Upper lobe of left lung (tissue), 6 donors: ENCODE measurements at regions not wholly inside any gene's neighbourhood (a gene's known extent, or its start where the extent isn't known, plus 50 kb on each side); places are given as distances from the start of the nearest gene placed in this dataset.

ENCODE experiments used
- ATAC-seq, 2 donors: fragments of 200-7000 bp; cut with Tn5 transposase; one replicate each; pipeline ENCODE4 v1.9.1; 2022; ENCODE audit warnings: mild to moderate bottlenecking in 2 of 2, moderate library complexity in 2 of 2; ENCODE audit not compliant: low FRiP score in 2 of 2
- DNase-seq, 2 donors: peaks; one replicate each; pipeline ENCODE4 v3.0.0-alpha.2; 2019 to 2020
- H3K27ac ChIP-seq, 4 donors: fragments of 200-600 bp; sonication (generic); one replicate each; pipeline ENCODE4 v1.5.1; 2016 to 2019
- H3K27me3 ChIP-seq, 4 donors: fragments of 200-600 bp; sonication (generic); one replicate each; pipeline ENCODE4 v1.5.1; 2017 to 2019
- H3K36me3 ChIP-seq, 4 donors: fragments of 200-600 bp; sonication (generic); one replicate each; pipeline ENCODE4 v1.5.1; 2016 to 2019
- H3K4me1 ChIP-seq, 4 donors: fragments of 200-600 bp; sonication (generic); one replicate each; pipeline ENCODE4 v1.5.1; 2018 to 2019
- H3K4me3 ChIP-seq, 4 donors: fragments of 200-600 bp; sonication (generic); one replicate each; pipeline ENCODE4 v1.5.1; 2017 to 2019; ENCODE audit warnings: mild to moderate bottlenecking in 2 of 4, moderate library complexity in 1 of 4
- H3K9me3 ChIP-seq, 4 donors: fragments of 200-600 bp; sonication (generic); one replicate each; pipeline ENCODE4 v1.5.1; 2018 to 2019
- EP300 ChIP-seq, 4 donors: sonication (generic); formaldehyde crosslinking; IDR thresholded peaks; one replicate each; pipeline ENCODE4 v1.5.1; 2017; ENCODE audit warnings: antibody characterized with exemption in 4 of 4, control low read depth in 2 of 4
- POLR2A ChIP-seq, 4 donors: fragments of 450-650 bp; IDR thresholded peaks; one replicate each; pipeline ENCODE4 v1.5.1; 2016 to 2017; ENCODE audit warnings: antibody characterized with exemption in 4 of 4, mild to moderate bottlenecking in 2 of 4
- POLR2AphosphoS5 ChIP-seq, 2 donors: sonication (generic); formaldehyde crosslinking; IDR thresholded peaks; one replicate each; pipeline ENCODE4 v1.5.1; 2017; ENCODE audit warnings: antibody characterized with exemption in 2 of 2
- WGBS, 2 donors: methylation state at CpG; one replicate each; pipeline ENCODE4 v1.1.5; 2017 to 2018; 5-methylcytosine and 5-hydroxymethylcytosine counted together
- TF ChIP-seq, protein P1 (sequence below), 6 experiments: fragments of 450-650 bp in 4 of 6; fragments of 200-600 bp in 2 of 6; sonication (generic) in 2 of 6; IDR thresholded peaks; one replicate each; pipeline ENCODE4 v1.5.1; 2016 to 2019; ENCODE audit warnings: antibody characterized with exemption in 6 of 6
- donor health status: DM: no; HTN: no; CAD: no; lungs with moderate emphysema.
- donor health status: DM: no; HTN: yes; CAD: no; lungs with severe emphysema.

DNA sequence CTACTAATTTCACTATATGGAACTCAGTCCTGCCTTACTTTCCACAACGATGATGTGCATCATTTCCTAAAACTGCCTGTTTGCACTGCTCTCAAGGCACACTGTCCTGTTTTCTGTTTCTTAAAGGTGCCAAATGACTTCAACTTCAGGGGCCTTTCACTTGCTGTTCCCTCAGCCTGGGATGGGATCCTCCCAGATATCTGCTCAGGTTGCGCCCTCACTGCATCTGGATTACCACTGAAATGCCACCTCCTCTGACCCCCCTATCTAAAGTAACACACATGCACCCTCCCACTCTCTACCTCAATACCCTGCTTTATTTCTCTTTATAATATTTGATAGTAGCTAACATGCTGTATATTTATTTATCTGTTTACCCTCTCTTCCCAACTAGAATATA lies 123.8 kb upstream of the CMC1 start:
- no peak for DNase-seq
- Histone ChIP-seq H3K36me3 (no peaks in the 10 kb centered on the region), H3K27ac (no peak overlapping the region), H3K4me1 (no peaks in the 10 kb centered on the region), H3K9me3 (no peaks in the 10 kb centered on the region), H3K27me3 (no peaks in the 10 kb centered on the region), H3K4me3 (no peak overlapping the region)
- WGBS, 2 donors, result 92 to 97% methylated on average over 2 of the region's 2 CpGs
- TF ChIP-seq, protein P1, sequence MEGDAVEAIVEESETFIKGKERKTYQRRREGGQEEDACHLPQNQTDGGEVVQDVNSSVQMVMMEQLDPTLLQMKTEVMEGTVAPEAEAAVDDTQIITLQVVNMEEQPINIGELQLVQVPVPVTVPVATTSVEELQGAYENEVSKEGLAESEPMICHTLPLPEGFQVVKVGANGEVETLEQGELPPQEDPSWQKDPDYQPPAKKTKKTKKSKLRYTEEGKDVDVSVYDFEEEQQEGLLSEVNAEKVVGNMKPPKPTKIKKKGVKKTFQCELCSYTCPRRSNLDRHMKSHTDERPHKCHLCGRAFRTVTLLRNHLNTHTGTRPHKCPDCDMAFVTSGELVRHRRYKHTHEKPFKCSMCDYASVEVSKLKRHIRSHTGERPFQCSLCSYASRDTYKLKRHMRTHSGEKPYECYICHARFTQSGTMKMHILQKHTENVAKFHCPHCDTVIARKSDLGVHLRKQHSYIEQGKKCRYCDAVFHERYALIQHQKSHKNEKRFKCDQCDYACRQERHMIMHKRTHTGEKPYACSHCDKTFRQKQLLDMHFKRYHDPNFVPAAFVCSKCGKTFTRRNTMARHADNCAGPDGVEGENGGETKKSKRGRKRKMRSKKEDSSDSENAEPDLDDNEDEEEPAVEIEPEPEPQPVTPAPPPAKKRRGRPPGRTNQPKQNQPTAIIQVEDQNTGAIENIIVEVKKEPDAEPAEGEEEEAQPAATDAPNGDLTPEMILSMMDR (IDR thresholded peaks at IDR 0.05), result no peak
- TF ChIP-seq POLR2AphosphoS5 (IDR thresholded peaks at IDR 0.05), result no peak
- no peak for TF ChIP-seq POLR2A (IDR thresholded peaks at IDR 0.05)
- no peak for TF ChIP-seq EP300 (IDR thresholded peaks at IDR 0.05)
- no peak for ATAC-seq

DNA sequence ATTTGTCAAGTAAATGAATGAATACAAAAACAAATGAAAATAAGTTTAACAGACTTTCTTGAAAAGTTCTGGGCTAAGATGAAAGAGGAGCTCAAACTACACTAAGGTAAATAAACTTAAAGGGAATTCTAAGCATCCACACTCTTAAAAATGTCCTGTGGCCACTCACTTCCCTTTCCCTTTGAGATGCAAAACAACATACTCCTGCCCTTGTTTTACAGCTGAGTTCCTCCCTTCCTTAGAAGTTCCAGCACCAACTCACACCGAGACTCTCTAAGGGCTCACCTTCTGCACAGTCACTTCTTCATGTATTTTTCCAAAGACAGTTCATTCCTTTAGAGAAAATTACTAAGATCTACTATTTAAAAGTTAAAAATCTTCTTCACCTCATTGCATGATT lies 123.3 kb upstream of the CMC1 start:
- DNase-seq, result no peak
- no peaks in the 10 kb centered on the region for H3K27me3 ChIP-seq
- no peaks in the 10 kb centered on the region for H3K4me1 ChIP-seq
- H3K36me3 ChIP-seq, result no peaks in the 10 kb centered on the region
- TF ChIP-seq POLR2A (IDR thresholded peaks at IDR 0.05), result no peak
- TF ChIP-seq EP300 (IDR thresholded peaks at IDR 0.05), result no peak
- ATAC-seq, result no peak
- H3K4me3 ChIP-seq, result no peak overlapping the region
- H3K9me3 ChIP-seq, result no peaks in the 10 kb centered on the region
- WGBS, 2 donors, result 53 to 63% methylated on average over 1 of the region's 1 CpG
- no peak overlapping the region for H3K27ac ChIP-seq

DNA sequence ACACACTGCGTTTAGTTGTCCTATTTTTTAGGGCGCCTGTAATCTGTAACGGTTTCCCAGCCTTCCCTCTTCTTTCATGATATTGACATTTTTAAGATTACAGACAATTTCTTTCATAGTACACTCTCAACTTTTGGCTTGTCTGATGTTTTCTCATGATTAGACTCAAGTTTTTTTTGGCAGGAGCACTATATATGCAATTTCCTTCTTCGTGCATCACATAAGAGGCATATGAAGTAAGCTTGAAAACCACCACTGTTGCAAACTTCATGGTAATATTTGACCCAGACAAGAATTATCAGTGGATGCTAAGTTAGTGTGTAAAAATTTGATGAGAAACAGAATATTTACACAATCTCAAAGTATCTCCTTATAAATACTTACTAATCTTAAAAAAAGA lies 119.2 kb upstream of the CMC1 start:
- no peak for DNase-seq
- Histone ChIP-seq H3K27me3 (no peaks in the 10 kb centered on the region), H3K36me3 (no peaks in the 10 kb centered on the region), H3K27ac (no peak overlapping the region), H3K4me3 (no peak overlapping the region), H3K4me1 (no peaks in the 10 kb centered on the region), H3K9me3 (no peaks in the 10 kb centered on the region)
- TF ChIP-seq, protein P1 (IDR thresholded peaks at IDR 0.05), result no peak
- TF ChIP-seq POLR2AphosphoS5 (IDR thresholded peaks at IDR 0.05), result no peak
- ATAC-seq, result no peak
- WGBS, 2 donors, result 54 to 62% methylated on average over 4 of the region's 4 CpGs

DNA sequence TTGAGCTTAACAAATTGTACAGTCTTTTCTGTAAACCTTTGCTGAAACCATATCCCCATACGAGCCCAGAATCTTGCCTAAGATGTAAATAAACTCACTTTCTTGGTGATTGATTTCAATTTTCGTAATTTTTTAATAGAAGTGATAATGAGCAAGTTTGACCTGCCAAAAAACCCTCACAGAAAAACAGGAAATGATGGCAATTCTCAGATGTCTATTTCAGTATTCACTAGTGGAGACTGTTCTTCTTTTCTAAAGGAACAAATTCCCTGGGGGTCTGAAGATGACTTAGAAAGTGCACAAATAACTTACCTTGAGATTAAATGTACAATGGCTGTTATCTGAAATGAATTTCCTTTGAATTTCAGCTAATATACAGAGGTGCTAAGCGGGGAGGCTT lies 116.5 kb upstream of the CMC1 start:
- DNase-seq, result no peak
- Histone ChIP-seq H3K9me3 (no peaks in the 10 kb centered on the region), H3K27ac (no peak overlapping the region), H3K4me3 (no peak overlapping the region), H3K4me1 (no peaks in the 10 kb centered on the region), H3K36me3 (no peaks in the 10 kb centered on the region), H3K27me3 (no peaks in the 10 kb centered on the region)
- TF ChIP-seq, protein P1 (IDR thresholded peaks at IDR 0.05), result no peak
- TF ChIP-seq POLR2AphosphoS5 (IDR thresholded peaks at IDR 0.05), result no peak
- no peak for TF ChIP-seq EP300 (IDR thresholded peaks at IDR 0.05)
- TF ChIP-seq POLR2A (IDR thresholded peaks at IDR 0.05), result no peak
- no peak for ATAC-seq
- 68 to 76% methylated on average over 3 of the region's 3 CpGs for WGBS, 2 donors

DNA sequence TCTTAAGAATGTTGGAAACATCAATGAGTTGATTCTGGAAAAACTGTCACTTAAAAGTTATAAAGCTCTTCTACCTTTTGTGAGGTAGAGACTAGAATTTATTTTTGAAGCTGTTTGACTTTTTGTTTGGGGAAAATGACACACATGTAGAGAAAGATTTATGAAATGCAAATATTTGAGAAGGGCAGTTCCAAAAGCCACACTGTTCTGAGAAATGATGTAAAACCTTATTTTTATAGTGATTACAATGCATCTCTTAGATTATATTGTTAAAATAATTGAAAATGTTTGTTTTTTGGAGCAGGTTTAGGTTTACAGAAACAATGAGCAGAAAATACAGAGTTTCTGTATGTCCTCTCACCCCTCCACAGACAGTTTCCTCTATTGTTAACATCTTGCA lies 116.1 kb upstream of the CMC1 start:
- ATAC-seq, result no peak
- DNase-seq, result no peak
- no peaks in the 10 kb centered on the region for H3K4me1 ChIP-seq

More for the DNA sequence above, 116.1 kb upstream of the CMC1 start:
- Histone ChIP-seq H3K36me3 (no peaks in the 10 kb centered on the region), H3K9me3 (no peaks in the 10 kb centered on the region), H3K27me3 (no peaks in the 10 kb centered on the region), H3K27ac (no peak overlapping the region), H3K4me3 (no peak overlapping the region)
- TF ChIP-seq POLR2A (IDR thresholded peaks at IDR 0.05) (no peak), POLR2AphosphoS5 (IDR thresholded peaks at IDR 0.05) (no peak), EP300 (IDR thresholded peaks at IDR 0.05) (no peak)
- TF ChIP-seq, protein P1 (IDR thresholded peaks at IDR 0.05), result no peak
